T-cell (primary cell): ENCODE measurements at regions not wholly inside any gene's neighbourhood (a gene's known extent, or its start where the extent isn't known, plus 50 kb on each side); places are given as distances from the start of the nearest gene placed in this dataset.

Experiments
- ATAC-seq, 4 experiments: fragments of 200-7000 bp in 3 of 4; fragments of 150-1000 bp in 1 of 4; cut with Tn5 transposase; replicated peaks in 1 of 4; 1 replicate in 3 of 4; 2 replicates in 1 of 4; pipeline ENCODE4 v1.10.0; 2021; ENCODE audit warnings: moderate library complexity in 3 of 4, mild to moderate bottlenecking in 2 of 4, moderate number of reproducible peaks in 1 of 4
- CTCF ChIA-PET, 2 donors: fragments of 300-600 bp; sonication (Branson Sonifier 250); formaldehyde crosslinking; loops; one replicate each; lab custom pipeline; 2022; ENCODE audit warnings: antibody characterized with exemption in 2 of 2; lab: Charles Lee
- POLR2A ChIA-PET, 2 donors: fragments of 300-600 bp; sonication (Branson Sonifier 250); formaldehyde crosslinking; loops; one replicate each; lab custom pipeline; 2022; ENCODE audit warnings: antibody characterized with exemption in 2 of 2; lab: Charles Lee
- DNase-seq, 35 experiments: peaks; one replicate each; pipeline versions ENCODE4 v3.0.0 to v3.0.0-alpha.2; 2013 to 2023
- H3K27ac ChIP-seq: one replicate; pipeline ENCODE4 v1.5.1; 2013; ENCODE audit warnings: low read length
- H3K27me3 ChIP-seq, 2 experiments: replicated peaks in 1 of 2; 1 replicate in 1 of 2; 2 replicates in 1 of 2; pipeline versions ENCODE4 v1.6.1 to v1.7.0; 2013; ENCODE audit warnings: low read length in 1 of 2, mixed read lengths in 1 of 2; ENCODE audit not compliant: control insufficient read depth in 2 of 2, insufficient read depth in 2 of 2; ENCODE audit errors: extremely low read depth in 1 of 2
- H3K36me3 ChIP-seq, 2 donors: 1 replicate in 1 of 2; 2 replicates in 1 of 2; pipeline versions ENCODE4 v1.6.1 to v1.7.0; 2013; ENCODE audit warnings: low read length in 1 of 2; ENCODE audit not compliant: control insufficient read depth in 2 of 2, insufficient read depth in 1 of 2; ENCODE audit errors: extremely low read depth in 1 of 2
- H3K4me1 ChIP-seq, 2 experiments: 1 replicate in 1 of 2; 2 replicates in 1 of 2; pipeline versions ENCODE4 v1.6.1 to v1.7.0; 2013; ENCODE audit warnings: low read length in 2 of 2, mixed read lengths in 1 of 2; ENCODE audit not compliant: insufficient read depth in 2 of 2, control insufficient read depth in 1 of 2; ENCODE audit errors: extremely low read depth in 1 of 2
- H3K4me3 ChIP-seq, 2 donors: 1 replicate in 1 of 2; 2 replicates in 1 of 2; pipeline versions ENCODE4 v1.5.1 to v1.7.0; 2013; ENCODE audit warnings: mild to moderate bottlenecking in 2 of 2, low read length in 1 of 2, moderate library complexity in 1 of 2; ENCODE audit not compliant: control insufficient read depth in 1 of 2; ENCODE audit errors: extremely low read depth in 1 of 2
- H3K9me3 ChIP-seq: 2 replicates; pipeline ENCODE4 v1.7.0; 2013
- H3K27ac Mint-ChIP-seq, 2 donors: one replicate each; pipeline ENCODE4 v1.8.0; 2020 to 2021; ENCODE audit warnings: mild to moderate bottlenecking in 2 of 2, mixed read lengths in 2 of 2
- H3K27me3 Mint-ChIP-seq, 2 donors: one replicate each; pipeline ENCODE4 v1.8.0; 2021 to 2022; ENCODE audit warnings: mixed read lengths in 2 of 2
- H3K36me3 Mint-ChIP-seq: one replicate; pipeline ENCODE4 v1.8.0; 2021; ENCODE audit warnings: mixed read lengths
- H3K4me1 Mint-ChIP-seq, 3 donors: one replicate each; pipeline ENCODE4 v1.8.0; 2020 to 2022; ENCODE audit warnings: mixed read lengths in 3 of 3, mild to moderate bottlenecking in 1 of 3
- H3K4me3 Mint-ChIP-seq, 3 donors: one replicate each; pipeline ENCODE4 v1.8.0; 2020 to 2022; ENCODE audit warnings: mild to moderate bottlenecking in 3 of 3, mixed read lengths in 3 of 3, moderate library complexity in 3 of 3
- H3K9me3 Mint-ChIP-seq, 3 donors: one replicate each; pipeline ENCODE4 v1.8.0; 2020 to 2022; ENCODE audit warnings: mixed read lengths in 3 of 3
- WGBS: methylation state at CpG from one replicate; pipeline ENCODE4 v1.1.5; 2013; ENCODE audit warnings: missing lambda C conversion rate; ENCODE audit not compliant: insufficient coverage; 5-methylcytosine and 5-hydroxymethylcytosine counted together

- Histone ChIP-seq H3K4me3 (no peak overlapping the region), H3K27me3 (no peaks in the 10 kb centered on the region), H3K27ac (no peak overlapping the region), H3K4me1 (no peaks in the 10 kb centered on the region), H3K9me3 (no peaks in the 10 kb centered on the region), H3K36me3 (no peaks in the 10 kb centered on the region)
- WGBS, result 100% methylated on average over 1 of the region's 6 CpGs
- H3K27me3 Mint-ChIP-seq, result no peaks in the 10 kb centered on the region
- POLR2A ChIA-PET, result interaction anchor here in 1 of 2 donors (0.6 kb wide), 1 partner anchor 11 kb away, joined by 4 read pairs; no protein-coding TSS in a partner anchor
- H3K4me3 Mint-ChIP-seq, result no peak overlapping the region
- peaks cover 0 to 5% (median 0%) of the 10 kb centered on the region in 3 donors for H3K4me1 Mint-ChIP-seq
- H3K27ac Mint-ChIP-seq, result no peak overlapping the region
- peaks cover 0 to 3% (median 0%) of the 10 kb centered on the region in 3 donors for H3K9me3 Mint-ChIP-seq
- no peak for DNase-seq
- CTCF ChIA-PET, result no interaction called here
- H3K36me3 Mint-ChIP-seq, result no peaks in the 10 kb centered on the region
- ATAC-seq, result no peak
Measured at GRCh38 chr4:152229782-152230289, 306.1 kb downstream of the FBXW7 start.

GRCh38 chr4:152225680-152226079 is 310.2 kb downstream of the FBXW7 start:
- ChIA-PET CTCF (interaction anchor here in 1 of 2 donors (0.6 kb wide), 1 partner anchor 74 kb away, joined by 3 read pairs; no protein-coding TSS in a partner anchor), POLR2A (interaction anchor here in 1 of 2 donors (0.7 kb wide), 1 partner anchor 19 kb away, joined by 3 read pairs; no protein-coding TSS in a partner anchor)
- Mint-ChIP-seq H3K4me3 (no peak overlapping the region), H3K27me3 (no peaks in the 10 kb centered on the region), H3K27ac (no peak overlapping the region), H3K9me3 (no peaks in the 10 kb centered on the region), H3K4me1 (peaks cover 13 to 19% (median 14%) of the 10 kb centered on the region in 3 donors), H3K36me3 (no peaks in the 10 kb centered on the region)
- no peak for ATAC-seq
- H3K36me3 ChIP-seq, result no peaks in the 10 kb centered on the region
- DNase-seq, result no peak
- peaks cover 3 to 5% of the 10 kb centered on the region in 2 experiments for H3K4me1 ChIP-seq
- H3K4me3 ChIP-seq, result no peak overlapping the region
- no peaks in the 10 kb centered on the region for H3K9me3 ChIP-seq
- WGBS, result 100% methylated on average over 1 of the region's 1 CpG
- H3K27ac ChIP-seq, result no peak overlapping the region
- no peaks in the 10 kb centered on the region for H3K27me3 ChIP-seq

GRCh38 chr4:152224721-152225420 is 311.0 kb downstream of the FBXW7 start:
- ATAC-seq, result no peak
- Mint-ChIP-seq H3K4me1 (peaks cover 13 to 20% (median 18%) of the 10 kb centered on the region in 3 donors), H3K9me3 (no peaks in the 10 kb centered on the region), H3K36me3 (no peaks in the 10 kb centered on the region), H3K27ac (peak overlapping the region in 1 of 2 donors; percentile 2), H3K4me3 (no peak overlapping the region), H3K27me3 (no peaks in the 10 kb centered on the region)
- 100% methylated on average over 1 of the region's 6 CpGs for WGBS
- CTCF ChIA-PET, result no interaction called here
- H3K27me3 ChIP-seq, result no peaks in the 10 kb centered on the region
- no peak overlapping the region for H3K27ac ChIP-seq
- no peaks in the 10 kb centered on the region for H3K36me3 ChIP-seq
- no peak overlapping the region for H3K4me3 ChIP-seq
- no peak for DNase-seq
- peaks cover 3 to 5% of the 10 kb centered on the region in 2 experiments for H3K4me1 ChIP-seq
- POLR2A ChIA-PET, result no interaction called here
- H3K9me3 ChIP-seq, result no peaks in the 10 kb centered on the region

GRCh38 chr4:152224223-152224622 is 311.7 kb downstream of the FBXW7 start:
- Mint-ChIP-seq H3K4me3 (no peak overlapping the region), H3K9me3 (no peaks in the 10 kb centered on the region), H3K4me1 (peaks cover 13 to 20% (median 18%) of the 10 kb centered on the region in 3 donors), H3K27ac (no peak overlapping the region), H3K36me3 (no peaks in the 10 kb centered on the region), H3K27me3 (no peaks in the 10 kb centered on the region)
- H3K4me1 ChIP-seq, result peaks cover 3 to 5% of the 10 kb centered on the region in 2 experiments
- no peaks in the 10 kb centered on the region for H3K9me3 ChIP-seq
- no peak for ATAC-seq
- 100% methylated on average over 6 of the region's 8 CpGs for WGBS
- H3K27me3 ChIP-seq, result no peaks in the 10 kb centered on the region
- no peaks in the 10 kb centered on the region for H3K36me3 ChIP-seq
- DNase-seq, result no peak
- ChIA-PET CTCF (no interaction called here), POLR2A (no interaction called here)
- no peak overlapping the region for H3K4me3 ChIP-seq
- H3K27ac ChIP-seq, result no peak overlapping the region

GRCh38 chr4:152223600-152223999 is 312.3 kb downstream of the FBXW7 start:
- CTCF ChIA-PET, result interaction anchor here in 1 of 2 donors (0.6 kb wide), 1 partner anchor 8 kb away, joined by 3 read pairs; no protein-coding TSS in a partner anchor
- DNase-seq, result no peak
- peaks cover 18 to 23% (median 23%) of the 10 kb centered on the region in 3 donors for H3K4me1 Mint-ChIP-seq
- Histone ChIP-seq H3K27ac (no peak overlapping the region), H3K4me1 (peaks cover 3 to 5% of the 10 kb centered on the region in 2 experiments), H3K4me3 (no peak overlapping the region), H3K27me3 (no peaks in the 10 kb centered on the region), H3K36me3 (no peaks in the 10 kb centered on the region), H3K9me3 (no peaks in the 10 kb centered on the region)
- no peaks in the 10 kb centered on the region for H3K9me3 Mint-ChIP-seq
- no peak overlapping the region for H3K4me3 Mint-ChIP-seq
- peak overlapping the region in 1 of 2 donors; percentile 34 for H3K27ac Mint-ChIP-seq
- WGBS, result 100% methylated on average over 2 of the region's 4 CpGs
- POLR2A ChIA-PET, result no interaction called here
- no peaks in the 10 kb centered on the region for H3K36me3 Mint-ChIP-seq
- ATAC-seq, result no peak
- no peaks in the 10 kb centered on the region for H3K27me3 Mint-ChIP-seq

GRCh38 chr4:152221816-152222516 is 313.9 kb downstream of the FBXW7 start:
- Mint-ChIP-seq H3K4me3 (peak overlapping the region in 1 of 3 donors; percentile 43), H3K27ac (peak overlapping the region; percentile 45 to 81), H3K36me3 (no peaks in the 10 kb centered on the region), H3K4me1 (peaks cover 18 to 29% (median 23%) of the 10 kb centered on the region in 3 donors), H3K9me3 (no peaks in the 10 kb centered on the region), H3K27me3 (no peaks in the 10 kb centered on the region)
- H3K27ac ChIP-seq, result peak overlapping the region; percentile 26
- 40% methylated on average over 1 of the region's 10 CpGs for WGBS
- CTCF ChIA-PET, result no interaction called here
- ATAC-seq, result peak; percentile 49 to 85 (median 76)
- POLR2A ChIA-PET, result no interaction called here
- peak in 9 of 35 experiments; percentile 1 to 27 (median 6) for DNase-seq
- H3K36me3 ChIP-seq, result no peaks in the 10 kb centered on the region
- peaks cover 3 to 5% of the 10 kb centered on the region in 2 experiments for H3K4me1 ChIP-seq
- H3K27me3 ChIP-seq, result no peaks in the 10 kb centered on the region
- H3K4me3 ChIP-seq, result no peak overlapping the region
- no peaks in the 10 kb centered on the region for H3K9me3 ChIP-seq
